ENCODE measurements at regions not wholly inside any gene's neighbourhood (a gene's known extent, or its start where the extent isn't known, plus 50 kb on each side); places are given as distances from the start of the nearest gene placed in this dataset.

DNA sequence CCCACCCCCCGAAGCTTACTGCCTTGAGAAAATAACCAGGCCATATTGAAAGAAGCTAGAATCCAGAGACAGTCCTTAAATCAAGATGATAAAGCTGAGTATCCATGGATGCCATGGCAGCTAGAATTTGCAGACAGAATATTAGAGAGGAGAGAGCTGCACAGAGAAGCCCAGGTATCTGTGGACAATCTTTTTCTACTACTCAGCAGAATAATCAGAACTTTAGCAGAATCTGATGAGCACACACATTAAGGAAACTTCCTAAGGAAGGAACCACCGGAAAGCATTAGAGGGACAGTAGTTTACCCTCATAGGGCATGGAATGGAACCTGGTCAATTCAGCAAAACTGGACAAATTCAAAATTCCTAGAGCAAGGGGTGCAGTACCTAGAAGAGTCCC is 1001.7 kb downstream of the HACE1 start:
- Histone ChIP-seq H3K36me3 (no peaks in the 10 kb centered on the region), H3K9me3 (no peaks in the 10 kb centered on the region), H3K4me1 (no peaks in the 10 kb centered on the region), H3K4me3 (no peak overlapping the region), H3K27me3 (no peaks in the 10 kb centered on the region), H3K27ac (no peak overlapping the region)
- no peak for DNase-seq
- intact Hi-C loops (cut with DNase I; ENCODE audit: low total_unique reads): no loop called here
- 76 to 87% (median 84%) methylated on average over 2 of the region's 2 CpGs for WGBS, 5 donors
- TF ChIP-seq POLR2AphosphoS5 (IDR thresholded peaks at IDR 0.05): no peak
- TF ChIP-seq, protein P1, sequence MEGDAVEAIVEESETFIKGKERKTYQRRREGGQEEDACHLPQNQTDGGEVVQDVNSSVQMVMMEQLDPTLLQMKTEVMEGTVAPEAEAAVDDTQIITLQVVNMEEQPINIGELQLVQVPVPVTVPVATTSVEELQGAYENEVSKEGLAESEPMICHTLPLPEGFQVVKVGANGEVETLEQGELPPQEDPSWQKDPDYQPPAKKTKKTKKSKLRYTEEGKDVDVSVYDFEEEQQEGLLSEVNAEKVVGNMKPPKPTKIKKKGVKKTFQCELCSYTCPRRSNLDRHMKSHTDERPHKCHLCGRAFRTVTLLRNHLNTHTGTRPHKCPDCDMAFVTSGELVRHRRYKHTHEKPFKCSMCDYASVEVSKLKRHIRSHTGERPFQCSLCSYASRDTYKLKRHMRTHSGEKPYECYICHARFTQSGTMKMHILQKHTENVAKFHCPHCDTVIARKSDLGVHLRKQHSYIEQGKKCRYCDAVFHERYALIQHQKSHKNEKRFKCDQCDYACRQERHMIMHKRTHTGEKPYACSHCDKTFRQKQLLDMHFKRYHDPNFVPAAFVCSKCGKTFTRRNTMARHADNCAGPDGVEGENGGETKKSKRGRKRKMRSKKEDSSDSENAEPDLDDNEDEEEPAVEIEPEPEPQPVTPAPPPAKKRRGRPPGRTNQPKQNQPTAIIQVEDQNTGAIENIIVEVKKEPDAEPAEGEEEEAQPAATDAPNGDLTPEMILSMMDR (IDR thresholded peaks at IDR 0.05): no peak
- no peak for TF ChIP-seq POLR2A (IDR thresholded peaks at IDR 0.05)
- no peak for TF ChIP-seq EP300 (IDR thresholded peaks at IDR 0.05)

DNA sequence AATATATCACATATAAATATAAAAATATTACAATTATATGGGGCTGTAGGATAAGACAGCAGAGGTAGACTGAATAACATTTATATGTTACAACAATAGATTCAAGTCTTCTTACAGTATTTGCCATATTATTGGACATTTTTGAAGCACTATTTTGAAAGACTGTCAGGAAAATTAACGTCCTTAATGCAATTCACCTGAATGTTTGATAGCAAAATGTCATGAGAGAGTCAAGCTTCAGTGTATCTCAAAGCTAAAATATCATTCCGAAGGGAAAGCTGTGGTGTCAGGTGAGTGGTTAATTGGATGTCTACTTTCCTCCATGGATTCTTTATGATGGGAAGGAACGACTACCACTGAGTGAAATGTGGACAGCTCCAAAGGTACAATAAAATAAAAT is 1004.0 kb downstream of the HACE1 start:
- no peak overlapping the region for H3K27ac ChIP-seq
- H3K9me3 ChIP-seq: no peaks in the 10 kb centered on the region
- TF ChIP-seq POLR2AphosphoS5 (IDR thresholded peaks at IDR 0.05) (no peak), POLR2A (IDR thresholded peaks at IDR 0.05) (no peak), EP300 (IDR thresholded peaks at IDR 0.05) (no peak)
- TF ChIP-seq, protein P1 (IDR thresholded peaks at IDR 0.05): no peak
- no peaks in the 10 kb centered on the region for H3K36me3 ChIP-seq
- WGBS, 5 donors: 54 to 59% (median 56%) methylated on average over 3 of the region's 3 CpGs
- no peak overlapping the region for H3K4me3 ChIP-seq
- no peak for DNase-seq
- no peaks in the 10 kb centered on the region for H3K27me3 ChIP-seq
- intact Hi-C loops (cut with DNase I; ENCODE audit: low total_unique reads): no loop called here
- H3K4me1 ChIP-seq: no peaks in the 10 kb centered on the region

DNA sequence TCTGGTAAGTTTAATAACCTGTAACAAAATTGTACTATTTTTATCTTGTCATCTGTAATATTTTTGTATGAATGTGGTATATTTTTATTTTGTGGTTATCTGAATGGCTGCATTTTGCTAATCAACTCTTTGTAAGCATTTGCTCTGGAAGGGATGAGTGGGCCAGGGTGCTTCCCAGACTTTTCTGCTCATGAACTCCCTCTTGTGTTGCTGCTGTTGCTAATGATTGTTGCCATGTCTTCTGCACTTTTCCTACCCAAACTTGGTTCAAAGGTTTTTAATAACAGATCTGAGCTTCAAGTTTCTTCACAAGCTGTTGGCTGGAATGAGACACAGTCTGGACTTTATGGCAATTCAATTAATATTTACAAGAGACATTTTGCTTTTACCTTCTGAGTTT is 1005.7 kb downstream of the HACE1 start:
- Histone ChIP-seq H3K4me3 (no peak overlapping the region), H3K36me3 (no peaks in the 10 kb centered on the region), H3K27ac (no peak overlapping the region), H3K27me3 (no peaks in the 10 kb centered on the region), H3K4me1 (no peaks in the 10 kb centered on the region), H3K9me3 (no peaks in the 10 kb centered on the region)
- no peak for DNase-seq
- TF ChIP-seq EP300 (IDR thresholded peaks at IDR 0.05): no peak
- TF ChIP-seq, protein P1 (IDR thresholded peaks at IDR 0.05): no peak
- intact Hi-C loops (cut with DNase I; ENCODE audit: low total_unique reads): no loop called here

DNA sequence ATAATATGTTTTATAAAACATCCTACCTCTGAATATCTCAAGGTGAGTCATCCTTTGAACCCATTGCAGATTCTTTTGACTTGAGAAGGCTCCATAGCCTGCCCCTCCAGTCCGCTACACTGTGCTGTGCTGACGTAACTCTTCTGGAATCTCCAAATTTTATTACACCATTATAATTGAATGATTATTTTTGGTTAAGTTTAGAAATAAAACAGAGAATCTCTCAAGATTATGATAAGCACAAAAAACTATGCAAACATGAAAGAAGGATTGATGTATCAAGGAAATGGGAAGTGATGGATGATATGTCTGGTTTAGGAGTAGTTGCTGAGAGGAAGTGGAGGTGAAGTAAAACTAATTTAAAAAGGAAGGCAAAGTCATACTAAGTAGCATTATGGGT is 1021.3 kb downstream of the HACE1 start:
- Histone ChIP-seq H3K27ac (no peak overlapping the region), H3K4me1 (no peaks in the 10 kb centered on the region), H3K4me3 (no peak overlapping the region), H3K27me3 (no peaks in the 10 kb centered on the region), H3K36me3 (no peaks in the 10 kb centered on the region), H3K9me3 (no peaks in the 10 kb centered on the region)
- 83 to 91% (median 90%) methylated on average over 2 of the region's 2 CpGs for WGBS, 5 donors
- no peak for DNase-seq
- no peak for TF ChIP-seq POLR2AphosphoS5 (IDR thresholded peaks at IDR 0.05)
- no peak for TF ChIP-seq POLR2A (IDR thresholded peaks at IDR 0.05)
- TF ChIP-seq EP300 (IDR thresholded peaks at IDR 0.05): no peak
- TF ChIP-seq, protein P1 (IDR thresholded peaks at IDR 0.05): no peak
- intact Hi-C loops (cut with DNase I; ENCODE audit: low total_unique reads): no loop called here

DNA sequence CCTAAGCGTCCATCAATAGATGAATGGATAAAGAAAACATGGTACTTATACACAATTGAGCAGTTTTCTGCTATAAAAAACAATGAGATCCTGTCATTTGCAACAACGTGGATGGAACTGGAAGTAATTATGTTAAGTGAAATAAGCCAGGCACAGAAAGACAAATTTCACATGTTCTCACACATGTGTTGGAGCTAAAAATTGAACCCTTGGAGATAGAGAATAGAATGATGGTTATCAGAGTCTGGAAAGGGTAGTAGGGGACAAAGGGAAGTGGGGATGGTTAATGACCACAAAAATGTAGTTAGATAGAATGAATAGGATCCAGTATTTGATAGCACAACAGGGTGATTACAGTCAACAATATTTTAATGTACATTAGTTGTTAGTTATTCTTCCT is 1033.5 kb downstream of the HACE1 start:
- Histone ChIP-seq H3K4me3 (no peak overlapping the region), H3K27ac (no peak overlapping the region), H3K36me3 (no peaks in the 10 kb centered on the region), H3K4me1 (no peaks in the 10 kb centered on the region), H3K27me3 (no peaks in the 10 kb centered on the region), H3K9me3 (no peaks in the 10 kb centered on the region)
- intact Hi-C loops (cut with DNase I; ENCODE audit: low total_unique reads): no loop called here
- no peak for DNase-seq
- WGBS, 5 donors: 31 to 72% (median 68%) methylated on average over 2 of the region's 2 CpGs
- TF ChIP-seq, protein P1 (IDR thresholded peaks at IDR 0.05): no peak
- no peak for TF ChIP-seq POLR2A (IDR thresholded peaks at IDR 0.05)
- no peak for TF ChIP-seq POLR2AphosphoS5 (IDR thresholded peaks at IDR 0.05)
- TF ChIP-seq EP300 (IDR thresholded peaks at IDR 0.05): no peak
